HepG2 (cell line): ENCODE measurements at regions not wholly inside any gene's neighbourhood (a gene's known extent, or its start where the extent isn't known, plus 50 kb on each side); places are given as distances from the start of the nearest gene placed in this dataset.
A peak's percentile ranks its signal among the peaks of the same experiment; 100 is the strongest.

Experiments
- GTF3A ChIP-seq: sonication (generic); formaldehyde crosslinking; conservative IDR thresholded peaks from 2 replicates; pipeline ENCODE4 v1.4.0; 2020; ENCODE audit warnings: mild to moderate bottlenecking, missing genetic modification reagents
- HNRNPK ChIP-seq: fragments of 200-400 bp; formaldehyde crosslinking; IDR thresholded peaks from 2 replicates; pipeline ENCODE4 v1.6.1; 2018; ENCODE audit warnings: low read length, low read depth, moderate library complexity, mild to moderate bottlenecking; ENCODE audit not compliant: poor library complexity, severe bottlenecking
- KLF13 ChIP-seq: sonication (generic); formaldehyde crosslinking; IDR thresholded peaks from 2 replicates; pipeline ENCODE4 v1.4.0; 2020; ENCODE audit warnings: mild to moderate bottlenecking, missing genetic modification reagents
- ZNF382 ChIP-seq: sonication (generic); formaldehyde crosslinking; IDR thresholded peaks from 2 replicates; pipeline ENCODE4 v1.5.0; 2020; ENCODE audit warnings: missing genetic modification reagents, mild to moderate bottlenecking, borderline replicate concordance
- ZNF552 ChIP-seq: sonication (generic); formaldehyde crosslinking; IDR thresholded peaks from 2 replicates; pipeline ENCODE4 v1.9.0; 2022; ENCODE audit warnings: missing genetic modification reagents, mild to moderate bottlenecking, borderline replicate concordance
- TF ChIP-seq, protein P1 (sequence below): sonication (generic); formaldehyde crosslinking; IDR thresholded peaks from 2 replicates; pipeline ENCODE4 v1.8.0; 2022; ENCODE audit warnings: missing genetic modification reagents, mild to moderate bottlenecking, inconsistent platforms, borderline replicate concordance
- TF ChIP-seq, protein P2 (sequence below): sonication (generic); formaldehyde crosslinking; IDR thresholded peaks from 2 replicates; pipeline ENCODE4 v1.4.0; 2020; ENCODE audit warnings: low read depth, missing genetic modification reagents
- TF ChIP-seq, protein P3 (sequence below), 2 experiments: sonication (generic) in 1 of 2; formaldehyde crosslinking in 1 of 2; IDR thresholded peaks; 2 replicates each; pipeline versions ENCODE4 v1.4.0 to v1.6.1; 2016 to 2020; ENCODE audit warnings: borderline replicate concordance in 1 of 2, low read depth in 1 of 2, mild to moderate bottlenecking in 1 of 2, missing genetic modification reagents in 1 of 2
- TF ChIP-seq, protein P4 (sequence below): sonication (generic); formaldehyde crosslinking; IDR thresholded peaks from 2 replicates; pipeline ENCODE4 v1.4.0; 2020; ENCODE audit warnings: missing genetic modification reagents, borderline replicate concordance
- TF ChIP-seq, protein P5 (sequence below): sonication (generic); formaldehyde crosslinking; IDR thresholded peaks from 2 replicates; pipeline ENCODE4 v1.5.0; 2020; ENCODE audit warnings: mild to moderate bottlenecking, missing genetic modification reagents

DNA sequence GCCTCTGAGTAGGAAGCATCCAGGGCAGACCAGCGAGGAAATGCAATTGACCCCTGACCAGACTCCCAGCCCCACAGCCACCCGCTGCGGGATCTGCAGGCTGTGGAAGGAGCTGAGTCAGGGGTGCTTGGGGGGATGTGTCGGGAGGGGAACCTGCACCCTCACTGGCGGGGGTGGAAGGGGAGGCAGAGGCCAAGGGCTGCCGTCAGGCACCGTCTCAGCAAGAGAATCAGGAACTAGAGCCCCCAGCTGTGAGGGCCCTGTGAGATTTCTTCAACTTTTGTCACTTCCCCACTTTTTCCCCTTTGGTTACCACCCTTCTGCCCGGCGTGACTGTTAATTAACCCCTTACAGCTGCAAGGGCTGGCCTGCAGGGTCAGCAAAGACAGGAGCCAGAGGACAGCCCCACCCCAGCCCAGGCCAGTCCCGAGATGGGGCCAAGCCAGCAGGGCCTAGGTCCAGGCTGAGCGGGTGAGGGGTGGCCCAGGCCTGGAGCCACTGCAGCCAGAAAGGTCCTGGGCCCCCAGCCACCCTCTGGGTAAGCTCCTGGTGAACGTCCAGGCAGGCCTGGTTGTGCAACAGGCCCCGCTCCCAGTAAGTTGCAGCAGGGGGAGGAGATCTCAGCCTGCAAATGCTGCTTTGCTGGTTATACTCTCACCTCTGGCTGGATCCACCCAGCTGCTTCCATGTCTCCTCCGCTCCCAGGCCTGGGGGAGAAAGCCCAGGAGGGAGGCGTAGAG lies 147.0 kb upstream of the ID2 start (continued):
- TF ChIP-seq HNRNPK (no peak), ZNF552 (0 out of 2 replicates have a peak, but pooled peaks have one; percentile 41), GTF3A (CRISPR knock-in tag) (no peak; the same call in 1 of the 2 replicates), KLF13 (CRISPR knock-in tag) (no peak), ZNF382 (no peak)
- TF ChIP-seq, protein P1, sequence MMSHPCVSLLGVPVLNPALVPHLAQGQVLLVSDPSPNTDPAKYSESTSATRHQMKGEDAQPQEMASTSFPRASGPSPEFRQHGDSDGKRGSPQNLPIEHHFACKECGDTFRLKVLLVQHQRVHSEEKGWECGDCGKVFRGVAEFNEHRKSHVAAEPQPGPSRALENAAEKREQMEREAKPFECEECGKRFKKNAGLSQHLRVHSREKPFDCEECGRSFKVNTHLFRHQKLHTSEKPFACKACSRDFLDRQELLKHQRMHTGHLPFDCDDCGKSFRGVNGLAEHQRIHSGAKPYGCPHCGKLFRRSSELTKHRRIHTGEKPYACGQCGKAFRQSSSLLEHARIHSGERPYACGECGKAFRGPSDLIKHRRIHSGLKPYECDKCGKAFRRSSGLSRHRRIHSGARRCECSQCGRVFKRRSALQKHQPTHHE (CRISPR knock-in tag) = no peak
- TF ChIP-seq, protein P2, sequence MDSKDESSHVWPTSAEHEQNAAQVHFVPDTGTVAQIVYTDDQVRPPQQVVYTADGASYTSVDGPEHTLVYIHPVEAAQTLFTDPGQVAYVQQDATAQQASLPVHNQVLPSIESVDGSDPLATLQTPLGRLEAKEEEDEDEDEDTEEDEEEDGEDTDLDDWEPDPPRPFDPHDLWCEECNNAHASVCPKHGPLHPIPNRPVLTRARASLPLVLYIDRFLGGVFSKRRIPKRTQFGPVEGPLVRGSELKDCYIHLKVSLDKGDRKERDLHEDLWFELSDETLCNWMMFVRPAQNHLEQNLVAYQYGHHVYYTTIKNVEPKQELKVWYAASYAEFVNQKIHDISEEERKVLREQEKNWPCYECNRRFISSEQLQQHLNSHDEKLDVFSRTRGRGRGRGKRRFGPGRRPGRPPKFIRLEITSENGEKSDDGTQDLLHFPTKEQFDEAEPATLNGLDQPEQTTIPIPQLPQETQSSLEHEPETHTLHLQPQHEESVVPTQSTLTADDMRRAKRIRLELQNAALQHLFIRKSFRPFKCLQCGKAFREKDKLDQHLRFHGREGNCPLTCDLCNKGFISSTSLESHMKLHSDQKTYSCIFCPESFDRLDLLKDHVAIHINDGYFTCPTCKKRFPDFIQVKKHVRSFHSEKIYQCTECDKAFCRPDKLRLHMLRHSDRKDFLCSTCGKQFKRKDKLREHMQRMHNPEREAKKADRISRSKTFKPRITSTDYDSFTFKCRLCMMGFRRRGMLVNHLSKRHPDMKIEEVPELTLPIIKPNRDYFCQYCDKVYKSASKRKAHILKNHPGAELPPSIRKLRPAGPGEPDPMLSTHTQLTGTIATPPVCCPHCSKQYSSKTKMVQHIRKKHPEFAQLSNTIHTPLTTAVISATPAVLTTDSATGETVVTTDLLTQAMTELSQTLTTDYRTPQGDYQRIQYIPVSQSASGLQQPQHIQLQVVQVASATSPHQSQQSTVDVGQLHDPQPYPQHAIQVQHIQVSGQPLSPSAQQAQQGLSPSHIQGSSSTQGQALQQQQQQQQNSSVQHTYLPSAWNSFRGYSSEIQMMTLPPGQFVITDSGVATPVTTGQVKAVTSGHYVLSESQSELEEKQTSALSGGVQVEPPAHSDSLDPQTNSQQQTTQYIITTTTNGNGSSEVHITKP (CRISPR knock-in tag) = no peak
- TF ChIP-seq, protein P3, sequence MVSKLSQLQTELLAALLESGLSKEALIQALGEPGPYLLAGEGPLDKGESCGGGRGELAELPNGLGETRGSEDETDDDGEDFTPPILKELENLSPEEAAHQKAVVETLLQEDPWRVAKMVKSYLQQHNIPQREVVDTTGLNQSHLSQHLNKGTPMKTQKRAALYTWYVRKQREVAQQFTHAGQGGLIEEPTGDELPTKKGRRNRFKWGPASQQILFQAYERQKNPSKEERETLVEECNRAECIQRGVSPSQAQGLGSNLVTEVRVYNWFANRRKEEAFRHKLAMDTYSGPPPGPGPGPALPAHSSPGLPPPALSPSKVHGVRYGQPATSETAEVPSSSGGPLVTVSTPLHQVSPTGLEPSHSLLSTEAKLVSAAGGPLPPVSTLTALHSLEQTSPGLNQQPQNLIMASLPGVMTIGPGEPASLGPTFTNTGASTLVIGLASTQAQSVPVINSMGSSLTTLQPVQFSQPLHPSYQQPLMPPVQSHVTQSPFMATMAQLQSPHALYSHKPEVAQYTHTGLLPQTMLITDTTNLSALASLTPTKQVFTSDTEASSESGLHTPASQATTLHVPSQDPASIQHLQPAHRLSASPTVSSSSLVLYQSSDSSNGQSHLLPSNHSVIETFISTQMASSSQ (IDR thresholded peaks at IDR 0.05; ENCODE audit: low read depth) = no peak
- TF ChIP-seq, protein P3 (CRISPR knock-in tag; IDR thresholded peaks at IDR 0.05; ENCODE audit: borderline replicate concordance) = peak; percentile 33; the same call in 1 of the 2 replicates
- TF ChIP-seq, protein P4, sequence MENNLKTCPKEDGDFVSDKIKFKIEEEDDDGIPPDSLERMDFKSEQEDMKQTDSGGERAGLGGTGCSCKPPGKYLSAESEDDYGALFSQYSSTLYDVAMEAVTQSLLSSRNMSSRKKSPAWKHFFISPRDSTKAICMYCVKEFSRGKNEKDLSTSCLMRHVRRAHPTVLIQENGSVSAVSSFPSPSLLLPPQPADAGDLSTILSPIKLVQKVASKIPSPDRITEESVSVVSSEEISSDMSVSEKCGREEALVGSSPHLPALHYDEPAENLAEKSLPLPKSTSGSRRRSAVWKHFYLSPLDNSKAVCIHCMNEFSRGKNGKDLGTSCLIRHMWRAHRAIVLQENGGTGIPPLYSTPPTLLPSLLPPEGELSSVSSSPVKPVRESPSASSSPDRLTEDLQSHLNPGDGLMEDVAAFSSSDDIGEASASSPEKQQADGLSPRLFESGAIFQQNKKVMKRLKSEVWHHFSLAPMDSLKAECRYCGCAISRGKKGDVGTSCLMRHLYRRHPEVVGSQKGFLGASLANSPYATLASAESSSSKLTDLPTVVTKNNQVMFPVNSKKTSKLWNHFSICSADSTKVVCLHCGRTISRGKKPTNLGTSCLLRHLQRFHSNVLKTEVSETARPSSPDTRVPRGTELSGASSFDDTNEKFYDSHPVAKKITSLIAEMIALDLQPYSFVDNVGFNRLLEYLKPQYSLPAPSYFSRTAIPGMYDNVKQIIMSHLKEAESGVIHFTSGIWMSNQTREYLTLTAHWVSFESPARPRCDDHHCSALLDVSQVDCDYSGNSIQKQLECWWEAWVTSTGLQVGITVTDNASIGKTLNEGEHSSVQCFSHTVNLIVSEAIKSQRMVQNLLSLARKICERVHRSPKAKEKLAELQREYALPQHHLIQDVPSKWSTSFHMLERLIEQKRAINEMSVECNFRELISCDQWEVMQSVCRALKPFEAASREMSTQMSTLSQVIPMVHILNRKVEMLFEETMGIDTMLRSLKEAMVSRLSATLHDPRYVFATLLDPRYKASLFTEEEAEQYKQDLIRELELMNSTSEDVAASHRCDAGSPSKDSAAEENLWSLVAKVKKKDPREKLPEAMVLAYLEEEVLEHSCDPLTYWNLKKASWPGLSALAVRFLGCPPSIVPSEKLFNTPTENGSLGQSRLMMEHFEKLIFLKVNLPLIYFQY (CRISPR knock-in tag) = no peak
- TF ChIP-seq, protein P5, sequence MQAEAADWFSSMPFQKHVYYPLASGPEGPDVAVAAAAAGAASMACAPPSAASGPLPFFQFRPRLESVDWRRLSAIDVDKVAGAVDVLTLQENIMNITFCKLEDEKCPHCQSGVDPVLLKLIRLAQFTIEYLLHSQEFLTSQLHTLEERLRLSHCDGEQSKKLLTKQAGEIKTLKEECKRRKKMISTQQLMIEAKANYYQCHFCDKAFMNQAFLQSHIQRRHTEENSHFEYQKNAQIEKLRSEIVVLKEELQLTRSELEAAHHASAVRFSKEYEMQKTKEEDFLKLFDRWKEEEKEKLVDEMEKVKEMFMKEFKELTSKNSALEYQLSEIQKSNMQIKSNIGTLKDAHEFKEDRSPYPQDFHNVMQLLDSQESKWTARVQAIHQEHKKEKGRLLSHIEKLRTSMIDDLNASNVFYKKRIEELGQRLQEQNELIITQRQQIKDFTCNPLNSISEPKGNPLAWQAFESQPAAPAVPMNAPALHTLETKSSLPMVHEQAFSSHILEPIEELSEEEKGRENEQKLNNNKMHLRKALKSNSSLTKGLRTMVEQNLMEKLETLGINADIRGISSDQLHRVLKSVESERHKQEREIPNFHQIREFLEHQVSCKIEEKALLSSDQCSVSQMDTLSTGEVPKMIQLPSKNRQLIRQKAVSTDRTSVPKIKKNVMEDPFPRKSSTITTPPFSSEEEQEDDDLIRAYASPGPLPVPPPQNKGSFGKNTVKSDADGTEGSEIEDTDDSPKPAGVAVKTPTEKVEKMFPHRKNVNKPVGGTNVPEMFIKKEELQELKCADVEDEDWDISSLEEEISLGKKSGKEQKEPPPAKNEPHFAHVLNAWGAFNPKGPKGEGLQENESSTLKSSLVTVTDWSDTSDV (CRISPR knock-in tag) = no peak
